WERI-Rb-1 (cell line): ENCODE measurements at regions not wholly inside any gene's neighbourhood (a gene's known extent, or its start where the extent isn't known, plus 50 kb on each side); places are given as distances from the start of the nearest gene placed in this dataset.

Source experiments
- DNase-seq: peaks from one replicate; pipeline ENCODE4 v3.0.0-alpha.2; 2020
- H3K27ac ChIP-seq: fragments of 250-450 bp; sonication (Bioruptor Pico); 2 replicates; pipeline ENCODE4 v1.5.1; 2020; ENCODE audit warnings: mild to moderate bottlenecking, moderate library complexity
- H3K27me3 ChIP-seq: fragments of 250-450 bp; sonication (Bioruptor Pico); 2 replicates; pipeline ENCODE4 v1.5.1; 2021; ENCODE audit warnings: mild to moderate bottlenecking, low read depth, moderate library complexity; ENCODE audit not compliant: insufficient read depth, severe bottlenecking
- H3K36me3 ChIP-seq: fragments of 250-450 bp; sonication (Bioruptor Pico); 2 replicates; pipeline ENCODE4 v1.5.1; 2020; ENCODE audit warnings: mild to moderate bottlenecking, moderate library complexity
- H3K4me3 ChIP-seq: 2 replicates; pipeline ENCODE4 v1.5.1; 2011; ENCODE audit warnings: low read depth, mild to moderate bottlenecking, control low read depth, low read length
- H3K9me3 ChIP-seq: fragments of 250-450 bp; sonication (Bioruptor Pico); 2 replicates; pipeline ENCODE4 v1.5.1; 2021; ENCODE audit warnings: mild to moderate bottlenecking, moderate library complexity; ENCODE audit not compliant: severe bottlenecking
- CTCF ChIP-seq: IDR thresholded peaks from 2 replicates; pipeline ENCODE4 v1.5.1; 2011; ENCODE audit warnings: low read depth, mild to moderate bottlenecking, control low read depth, inconsistent platforms, low read length

GRCh38 chr3:148531836-148532235 is 165.9 kb upstream of the AGTR1 start:
- H3K36me3 ChIP-seq, result no peaks in the 10 kb centered on the region
- no peaks in the 10 kb centered on the region for H3K27me3 ChIP-seq
- no peak for TF ChIP-seq CTCF
- no peak for DNase-seq
- H3K27ac ChIP-seq, result no peak overlapping the region
- no peaks in the 10 kb centered on the region for H3K9me3 ChIP-seq
- H3K4me3 ChIP-seq, result no peak overlapping the region

GRCh38 chr3:148532326-148532725 is 165.4 kb upstream of the AGTR1 start:
- H3K9me3 ChIP-seq, result no peaks in the 10 kb centered on the region
- DNase-seq, result no peak
- no peak overlapping the region for H3K27ac ChIP-seq

GRCh38 chr3:148532774-148533173 is 164.9 kb upstream of the AGTR1 start:
- TF ChIP-seq CTCF, result no peak
- no peak overlapping the region for H3K27ac ChIP-seq
- H3K4me3 ChIP-seq, result no peak overlapping the region
- H3K36me3 ChIP-seq, result no peaks in the 10 kb centered on the region
- no peak for DNase-seq
- no peaks in the 10 kb centered on the region for H3K9me3 ChIP-seq
- H3K27me3 ChIP-seq, result no peaks in the 10 kb centered on the region

More at GRCh38 chr3:148532326-148532725, 165.4 kb upstream of the AGTR1 start:
- TF ChIP-seq CTCF, result no peak
- Histone ChIP-seq H3K36me3 (no peaks in the 10 kb centered on the region), H3K4me3 (no peak overlapping the region), H3K27me3 (no peaks in the 10 kb centered on the region)

GRCh38 chr3:148534089-148534988 is 163.4 kb upstream of the AGTR1 start:
- Histone ChIP-seq H3K36me3 (no peaks in the 10 kb centered on the region), H3K27me3 (no peaks in the 10 kb centered on the region), H3K27ac (no peak overlapping the region), H3K9me3 (no peaks in the 10 kb centered on the region), H3K4me3 (no peak overlapping the region)
- no peak for DNase-seq
- TF ChIP-seq CTCF, result no peak

- H3K27me3 ChIP-seq, result no peaks in the 10 kb centered on the region
- DNase-seq, result no peak
- H3K27ac ChIP-seq, result no peak overlapping the region
- TF ChIP-seq CTCF, result no peak
- H3K4me3 ChIP-seq, result no peak overlapping the region
- no peaks in the 10 kb centered on the region for H3K36me3 ChIP-seq
- H3K9me3 ChIP-seq, result no peaks in the 10 kb centered on the region
Measured at GRCh38 chr3:148535001-148535400, 162.7 kb upstream of the AGTR1 start.
